ENCODE measurements at regions not wholly inside any gene's neighbourhood (a gene's known extent, or its start where the extent isn't known, plus 50 kb on each side); places are given as distances from the start of the nearest gene placed in this dataset.

- intact Hi-C loops (cut with DNase I; ENCODE audit: low total_unique reads): no loop called here
- H3K9me3 ChIP-seq: peaks cover 0 to 2% (median 0%) of the 10 kb centered on the region in 4 donors
- H3K27me3 ChIP-seq: no peaks in the 10 kb centered on the region
- H3K27ac ChIP-seq: no peak overlapping the region
- no peak for DNase-seq
- TF ChIP-seq EP300 (IDR thresholded peaks at IDR 0.05) (no peak), CTCF (IDR thresholded peaks at IDR 0.05) (no peak), POLR2A (IDR thresholded peaks at IDR 0.05) (no peak), POLR2AphosphoS5 (IDR thresholded peaks at IDR 0.05) (no peak)
- H3K36me3 ChIP-seq: no peaks in the 10 kb centered on the region
- no peak overlapping the region for H3K4me3 ChIP-seq
- H3K4me1 ChIP-seq: no peaks in the 10 kb centered on the region
- WGBS, 5 donors: 61 to 91% (median 71%) methylated on average over 2 of the region's 2 CpGs
Measured at GRCh38 chr2:22215517-22215916, 1091.7 kb downstream of the TDRD15 start.

- no peaks in the 10 kb centered on the region for H3K27me3 ChIP-seq
- no peak for DNase-seq
- no peak overlapping the region for H3K27ac ChIP-seq
- H3K4me1 ChIP-seq: no peaks in the 10 kb centered on the region
- intact Hi-C loops (cut with DNase I; ENCODE audit: low total_unique reads): no loop called here
- H3K9me3 ChIP-seq: peaks cover 0 to 11% (median 0%) of the 10 kb centered on the region in 4 donors
- H3K4me3 ChIP-seq: no peak overlapping the region
- no peaks in the 10 kb centered on the region for H3K36me3 ChIP-seq
- TF ChIP-seq EP300 (IDR thresholded peaks at IDR 0.05) (no peak), POLR2AphosphoS5 (IDR thresholded peaks at IDR 0.05) (no peak), POLR2A (IDR thresholded peaks at IDR 0.05) (no peak), CTCF (IDR thresholded peaks at IDR 0.05) (no peak)
- 48 to 80% (median 79%) methylated on average over 1 of the region's 1 CpG for WGBS, 5 donors
Measured at GRCh38 chr2:22217881-22218280, 1094.1 kb downstream of the TDRD15 start.

- no peak for DNase-seq
- Histone ChIP-seq H3K4me3 (no peak overlapping the region), H3K9me3 (peaks cover 0 to 11% (median 4%) of the 10 kb centered on the region in 4 donors), H3K27me3 (no peaks in the 10 kb centered on the region), H3K27ac (no peak overlapping the region), H3K36me3 (no peaks in the 10 kb centered on the region), H3K4me1 (no peaks in the 10 kb centered on the region)
- intact Hi-C loops (cut with DNase I; ENCODE audit: low total_unique reads): no loop called here
- no peak for TF ChIP-seq CTCF (IDR thresholded peaks at IDR 0.05)
- no peak for TF ChIP-seq POLR2A (IDR thresholded peaks at IDR 0.05)
- no peak for TF ChIP-seq POLR2AphosphoS5 (IDR thresholded peaks at IDR 0.05)
- TF ChIP-seq EP300 (IDR thresholded peaks at IDR 0.05): no peak
- WGBS, 5 donors: 20 to 35% (median 30%) methylated on average over 1 of the region's 1 CpG
Measured at GRCh38 chr2:22221006-22221405, 1097.2 kb downstream of the TDRD15 start.

DNA sequence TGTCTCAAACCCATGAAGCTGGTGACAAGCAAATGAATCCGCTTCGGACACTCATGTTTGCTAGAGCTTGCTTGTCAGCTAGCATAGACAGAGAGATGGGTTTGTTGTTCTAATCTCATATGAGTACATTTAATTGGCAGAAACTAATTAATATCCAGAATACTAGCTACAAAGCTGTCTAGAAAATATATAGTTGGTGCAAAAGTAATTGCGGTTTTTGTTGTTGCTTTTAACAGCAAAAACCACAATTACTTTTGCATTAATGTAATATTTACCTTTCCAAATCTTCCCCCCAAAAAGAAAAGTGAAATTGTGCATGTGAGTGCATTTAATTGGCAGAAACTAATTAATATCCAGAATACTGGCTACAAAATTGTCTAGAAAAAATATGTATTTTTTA lies 1115.2 kb downstream of the TDRD15 start:
- WGBS, 5 donors: 84 to 90% (median 85%) methylated on average over 3 of the region's 3 CpGs
- H3K27me3 ChIP-seq: no peaks in the 10 kb centered on the region
- intact Hi-C loops (cut with DNase I; ENCODE audit: low total_unique reads): no loop called here

More for the DNA sequence above, 1115.2 kb downstream of the TDRD15 start:
- H3K4me3 ChIP-seq: no peak overlapping the region
- no peaks in the 10 kb centered on the region for H3K36me3 ChIP-seq
- no peaks in the 10 kb centered on the region for H3K9me3 ChIP-seq
- DNase-seq: no peak
- TF ChIP-seq CTCF (IDR thresholded peaks at IDR 0.05) (no peak), POLR2A (IDR thresholded peaks at IDR 0.05) (no peak), EP300 (IDR thresholded peaks at IDR 0.05) (no peak), POLR2AphosphoS5 (IDR thresholded peaks at IDR 0.05) (no peak)
- H3K4me1 ChIP-seq: no peaks in the 10 kb centered on the region
- H3K27ac ChIP-seq: no peak overlapping the region
